GM06990 (cell line): ENCODE measurements at regions not wholly inside any gene's neighbourhood (a gene's known extent, or its start where the extent isn't known, plus 50 kb on each side); places are given as distances from the start of the nearest gene placed in this dataset.

ENCODE experiments used
- DNase-seq: peaks from one replicate; pipeline ENCODE4 v3.0.0-alpha.2; 2011; ENCODE audit not compliant: insufficient read length; ENCODE audit errors: extremely low read depth
- H3K27me3 ChIP-seq: replicated peaks from 2 replicates; pipeline ENCODE4 v1.6.0; 2011; ENCODE audit warnings: low read length; ENCODE audit not compliant: control insufficient read depth, insufficient read depth
- H3K36me3 ChIP-seq: 2 replicates; pipeline ENCODE4 v1.5.1; 2011; ENCODE audit warnings: low read length; ENCODE audit not compliant: control insufficient read depth, insufficient read depth
- H3K4me3 ChIP-seq: replicated peaks from 2 replicates; pipeline ENCODE4 v1.5.1; 2011; ENCODE audit warnings: low read depth, mild to moderate bottlenecking, control low read depth, low read length
- CTCF ChIP-seq: IDR thresholded peaks from 2 replicates; pipeline ENCODE4 v1.5.1; 2011; ENCODE audit warnings: low read length, control low read depth, mild to moderate bottlenecking, inconsistent platforms; ENCODE audit not compliant: insufficient read depth, poor library complexity, severe bottlenecking

GRCh38 chr11:98564881-98565280 is 455.9 kb upstream of the CNTN5 start:
- no peak for DNase-seq
- H3K4me3 ChIP-seq = no peak overlapping the region
- no peaks in the 10 kb centered on the region for H3K36me3 ChIP-seq
- no peaks in the 10 kb centered on the region; the same call in 1 of the 2 replicates for H3K27me3 ChIP-seq
- no peak for TF ChIP-seq CTCF

GRCh38 chr11:98565311-98565710 is 455.4 kb upstream of the CNTN5 start:
- TF ChIP-seq CTCF = no peak
- no peak overlapping the region for H3K4me3 ChIP-seq
- H3K36me3 ChIP-seq = no peaks in the 10 kb centered on the region
- DNase-seq = no peak
- H3K27me3 ChIP-seq = no peaks in the 10 kb centered on the region; the same call in 1 of the 2 replicates

GRCh38 chr11:98566978-98567377 is 453.8 kb upstream of the CNTN5 start:
- Histone ChIP-seq H3K36me3 (no peaks in the 10 kb centered on the region), H3K4me3 (no peak overlapping the region), H3K27me3 (no peaks in the 10 kb centered on the region; the same call in 1 of the 2 replicates)
- no peak for DNase-seq
- TF ChIP-seq CTCF = no peak

- no peak for DNase-seq
- Histone ChIP-seq H3K36me3 (no peaks in the 10 kb centered on the region), H3K27me3 (no peaks in the 10 kb centered on the region; the same call in 1 of the 2 replicates), H3K4me3 (no peak overlapping the region)
- TF ChIP-seq CTCF = no peak
These were observed 452.7 kb upstream of the CNTN5 start for GRCh38 chr11:98568013-98568412.

- H3K27me3 ChIP-seq = no peaks in the 10 kb centered on the region
- no peak for TF ChIP-seq CTCF
These were observed 447.8 kb upstream of the CNTN5 start for GRCh38 chr11:98572941-98573340.

GRCh38 chr11:98587884-98588283 is 432.9 kb upstream of the CNTN5 start:
- DNase-seq = no peak
- H3K36me3 ChIP-seq = no peaks in the 10 kb centered on the region
- H3K27me3 ChIP-seq = no peaks in the 10 kb centered on the region
- H3K4me3 ChIP-seq = no peak overlapping the region
- no peak for TF ChIP-seq CTCF

More at GRCh38 chr11:98572941-98573340, 447.8 kb upstream of the CNTN5 start:
- H3K4me3 ChIP-seq = no peak overlapping the region
- DNase-seq = no peak
- H3K36me3 ChIP-seq = no peaks in the 10 kb centered on the region
